Vagina (tissue), 2 donors: ENCODE measurements at regions not wholly inside any gene's neighbourhood (a gene's known extent, or its start where the extent isn't known, plus 50 kb on each side); places are given as distances from the start of the nearest gene placed in this dataset.

Source experiments
- DNase-seq, 2 donors: peaks; one replicate each; pipeline ENCODE4 v3.0.0-alpha.2; 2017; ENCODE audit errors: extremely low spot score in 2 of 2
- H3K27ac ChIP-seq: fragments of 200-600 bp; sonication (generic); one replicate; pipeline ENCODE4 v1.5.1; 2019
- H3K27me3 ChIP-seq: fragments of 200-600 bp; sonication (generic); one replicate; pipeline ENCODE4 v1.5.1; 2019
- H3K36me3 ChIP-seq, 2 donors: fragments of 200-600 bp; sonication (generic); one replicate each; pipeline ENCODE4 v1.5.1; 2017 to 2019
- H3K4me1 ChIP-seq: fragments of 200-600 bp; sonication (generic); one replicate; pipeline ENCODE4 v1.5.1; 2019
- H3K4me3 ChIP-seq, 2 donors: fragments of 200-600 bp; sonication (generic); 1 replicate in 1 of 2; 2 replicates in 1 of 2; pipeline ENCODE4 v1.5.1; 2016 to 2019
- H3K9me3 ChIP-seq: fragments of 200-600 bp; sonication (generic); one replicate; pipeline ENCODE4 v1.5.1; 2019
- CTCF ChIP-seq, 3 experiments: fragments of 450-650 bp in 2 of 3; fragments of 200-600 bp in 1 of 3; sonication (generic) in 1 of 3; IDR thresholded peaks; one replicate each; pipeline ENCODE4 v1.5.1; 2017 to 2019; ENCODE audit warnings: antibody characterized with exemption in 3 of 3, mild to moderate bottlenecking in 2 of 3, moderate library complexity in 2 of 3
- POLR2A ChIP-seq, 2 donors: fragments of 450-650 bp; IDR thresholded peaks; one replicate each; pipeline ENCODE4 v1.6.1; 2017; ENCODE audit warnings: antibody characterized with exemption in 2 of 2, mild to moderate bottlenecking in 2 of 2, moderate library complexity in 2 of 2
- POLR2AphosphoS5 ChIP-seq, 2 donors: sonication (generic); formaldehyde crosslinking; IDR thresholded peaks; one replicate each; pipeline ENCODE4 v1.9.0; 2017; ENCODE audit warnings: antibody characterized with exemption in 2 of 2, mild to moderate bottlenecking in 2 of 2, low read depth in 1 of 2; ENCODE audit not compliant: insufficient read depth in 1 of 2
- intact Hi-C: fragments of 100-400 bp; cut with DNase I; formaldehyde crosslinking; loops from one replicate; pipeline ENCODE4 v1.15.1; 2023

- H3K4me3 ChIP-seq = no peak overlapping the region
- H3K9me3 ChIP-seq = no peaks in the 10 kb centered on the region
- H3K27me3 ChIP-seq = no peaks in the 10 kb centered on the region
- intact Hi-C loops = no loop called here
- TF ChIP-seq CTCF (IDR thresholded peaks at IDR 0.05) = no peak
- TF ChIP-seq POLR2AphosphoS5 (IDR thresholded peaks at IDR 0.05; ENCODE audit: insufficient read depth in 1 of 2, low read depth in 1 of 2) = no peak
- TF ChIP-seq POLR2A (IDR thresholded peaks at IDR 0.05) = no peak
- no peak for DNase-seq
- H3K4me1 ChIP-seq = no peaks in the 10 kb centered on the region
- no peak overlapping the region for H3K27ac ChIP-seq
- H3K36me3 ChIP-seq = no peaks in the 10 kb centered on the region
Observed at GRCh38 chr20:40939667-40940066, 89.0 kb upstream of the TOP1 start.

DNA sequence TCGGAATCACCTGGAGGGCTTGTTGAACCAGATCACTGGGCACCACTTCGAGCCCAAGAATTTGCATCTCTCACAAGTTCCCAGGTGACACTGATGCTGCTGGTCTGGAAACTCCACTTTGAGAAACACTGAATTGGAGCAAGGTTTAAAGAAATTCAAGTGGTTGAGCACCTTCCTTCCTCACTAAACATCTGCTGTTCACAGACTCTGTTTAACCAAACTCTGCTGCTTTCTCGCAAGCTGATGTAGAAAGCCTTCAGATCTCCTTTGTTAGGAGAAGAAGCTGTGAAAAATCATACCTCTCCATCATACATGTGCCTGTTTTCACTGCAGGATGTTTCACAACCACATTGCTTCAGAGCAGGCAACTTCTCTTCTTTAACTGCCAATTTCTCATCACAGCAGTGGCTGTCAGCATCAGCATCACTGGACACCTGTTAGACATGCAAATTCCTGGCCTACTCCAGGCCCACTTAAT is 87.5 kb upstream of the TOP1 start:
- TF ChIP-seq POLR2AphosphoS5 (IDR thresholded peaks at IDR 0.05; ENCODE audit: insufficient read depth in 1 of 2, low read depth in 1 of 2) = no peak
- TF ChIP-seq POLR2A (IDR thresholded peaks at IDR 0.05) = no peak
- no peak for TF ChIP-seq CTCF (IDR thresholded peaks at IDR 0.05)
- no peaks in the 10 kb centered on the region for H3K4me1 ChIP-seq
- no peaks in the 10 kb centered on the region for H3K27me3 ChIP-seq
- DNase-seq = no peak
- intact Hi-C loops = no loop called here
- no peak overlapping the region for H3K4me3 ChIP-seq
- no peaks in the 10 kb centered on the region for H3K36me3 ChIP-seq
- H3K27ac ChIP-seq = no peak overlapping the region
- H3K9me3 ChIP-seq = no peaks in the 10 kb centered on the region

DNA sequence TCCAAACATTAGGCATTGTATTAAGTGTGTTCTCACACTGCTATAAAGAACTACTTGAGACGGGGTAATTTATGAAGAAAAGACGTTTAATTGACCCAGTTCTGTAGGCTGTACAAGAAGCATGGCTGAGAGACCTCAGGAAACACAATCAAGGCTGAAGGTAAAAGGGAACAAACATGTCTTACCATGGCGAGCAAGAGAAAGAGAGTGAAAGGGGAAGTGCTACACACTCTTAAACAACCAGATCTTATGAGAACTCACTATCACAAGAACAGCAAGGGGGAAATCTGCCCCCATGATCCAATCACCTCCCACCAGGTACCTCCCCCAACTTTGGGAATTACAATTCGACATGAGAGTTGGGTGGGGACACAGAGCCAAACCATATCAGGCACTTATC is 86.6 kb upstream of the TOP1 start:
- Histone ChIP-seq H3K36me3 (no peaks in the 10 kb centered on the region), H3K4me3 (no peak overlapping the region), H3K27ac (no peak overlapping the region), H3K27me3 (no peaks in the 10 kb centered on the region), H3K4me1 (no peaks in the 10 kb centered on the region), H3K9me3 (no peaks in the 10 kb centered on the region)
- no peak for DNase-seq
- TF ChIP-seq POLR2AphosphoS5 (IDR thresholded peaks at IDR 0.05; ENCODE audit: insufficient read depth in 1 of 2, low read depth in 1 of 2) (no peak), POLR2A (IDR thresholded peaks at IDR 0.05) (no peak), CTCF (IDR thresholded peaks at IDR 0.05) (no peak)
- intact Hi-C loops = no loop called here

- Histone ChIP-seq H3K27ac (no peak overlapping the region), H3K4me3 (no peak overlapping the region), H3K27me3 (no peaks in the 10 kb centered on the region), H3K9me3 (no peaks in the 10 kb centered on the region), H3K36me3 (no peaks in the 10 kb centered on the region), H3K4me1 (no peaks in the 10 kb centered on the region)
- intact Hi-C loops = no loop called here
- TF ChIP-seq POLR2A (IDR thresholded peaks at IDR 0.05) (no peak), POLR2AphosphoS5 (IDR thresholded peaks at IDR 0.05; ENCODE audit: insufficient read depth in 1 of 2, low read depth in 1 of 2) (no peak), CTCF (IDR thresholded peaks at IDR 0.05) (no peak)
- DNase-seq = no peak
Observed at GRCh38 chr20:40942775-40943174, 85.8 kb upstream of the TOP1 start.

DNA sequence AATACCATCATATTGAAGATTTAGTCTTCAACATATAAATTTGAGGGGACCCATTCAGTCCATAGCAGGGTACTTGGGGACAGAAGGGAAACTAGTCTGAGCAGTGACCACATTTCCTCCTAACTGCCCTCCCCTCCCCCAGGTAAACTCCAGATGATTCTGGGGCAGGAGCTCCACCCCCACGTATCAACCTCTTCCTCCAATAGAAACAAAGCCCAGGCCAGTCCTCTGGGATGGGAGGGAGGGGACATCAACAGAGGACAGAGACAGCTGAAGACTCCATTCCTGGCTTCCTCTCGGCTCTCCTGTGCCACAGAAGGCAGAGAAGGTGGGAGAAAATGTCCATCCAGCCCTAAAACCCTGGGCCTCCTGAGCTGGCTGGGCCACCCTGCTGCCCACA is 85.0 kb upstream of the TOP1 start:
- no peaks in the 10 kb centered on the region for H3K4me1 ChIP-seq
- intact Hi-C loops = no loop called here
- no peaks in the 10 kb centered on the region for H3K36me3 ChIP-seq
- no peak overlapping the region for H3K27ac ChIP-seq
- H3K9me3 ChIP-seq = no peaks in the 10 kb centered on the region
- no peak overlapping the region for H3K4me3 ChIP-seq
- no peaks in the 10 kb centered on the region for H3K27me3 ChIP-seq
- TF ChIP-seq POLR2AphosphoS5 (IDR thresholded peaks at IDR 0.05; ENCODE audit: insufficient read depth in 1 of 2, low read depth in 1 of 2) (no peak), POLR2A (IDR thresholded peaks at IDR 0.05) (no peak), CTCF (IDR thresholded peaks at IDR 0.05) (no peak)
- DNase-seq = no peak
